Nephron (organoid): ENCODE measurements at regions not wholly inside any gene's neighbourhood (a gene's known extent, or its start where the extent isn't known, plus 50 kb on each side); places are given as distances from the start of the nearest gene placed in this dataset.

Experiments used
- H3K27ac Mint-ChIP-seq, 3 experiments: 2 replicates each; pipeline ENCODE4 v1.8.0; 2020; ENCODE audit warnings: mixed read lengths in 3 of 3, mild to moderate bottlenecking in 2 of 3, moderate library complexity in 1 of 3
- H3K27me3 Mint-ChIP-seq: 2 replicates; pipeline ENCODE4 v1.8.0; 2021; ENCODE audit warnings: low read depth, mild to moderate bottlenecking, moderate library complexity, mixed read lengths
- H3K36me3 Mint-ChIP-seq: 2 replicates; pipeline ENCODE4 v1.8.0; 2020; ENCODE audit warnings: low read depth, mixed read lengths
- H3K4me1 Mint-ChIP-seq: 2 replicates; pipeline ENCODE4 v1.8.0; 2020; ENCODE audit warnings: mixed read lengths
- H3K4me3 Mint-ChIP-seq, 3 experiments: 2 replicates each; pipeline ENCODE4 v1.8.0; 2020; ENCODE audit warnings: mild to moderate bottlenecking in 3 of 3, mixed read lengths in 3 of 3, moderate library complexity in 2 of 3
- H3K9me3 Mint-ChIP-seq: 2 replicates; pipeline ENCODE4 v1.8.0; 2020; ENCODE audit warnings: mixed read lengths
- TF ChIP-seq, protein P1 (sequence below), 3 experiments: fragments of 200-600 bp; sonication (generic); IDR thresholded peaks; one replicate each; pipeline ENCODE4 v1.5.0; 2021; ENCODE audit warnings: antibody characterized with exemption in 3 of 3; ENCODE audit not compliant: unreplicated experiment in 3 of 3

DNA sequence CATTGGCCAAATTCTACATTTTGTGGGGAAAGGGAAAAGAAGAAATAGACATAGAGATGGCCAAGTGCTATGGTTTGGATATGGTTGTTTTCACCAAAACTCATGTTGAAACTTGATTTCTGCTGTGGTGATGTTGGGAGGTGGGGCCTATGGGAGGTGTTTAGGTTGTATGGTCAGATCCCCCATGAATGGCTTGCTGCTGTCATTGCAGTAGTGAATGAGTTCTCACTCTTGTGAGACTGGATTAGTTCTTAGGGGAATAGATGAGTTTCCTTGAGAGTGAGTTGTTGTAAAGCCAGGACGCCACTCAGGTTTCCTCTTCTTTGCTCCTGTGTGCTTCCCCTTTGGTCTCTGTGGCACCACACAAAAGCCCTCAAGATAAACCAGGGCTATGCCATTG, 242.6 kb upstream of the RFC3 start:
- no peak overlapping the region for H3K4me3 Mint-ChIP-seq
- peaks cover 12% of the 10 kb centered on the region for H3K4me1 Mint-ChIP-seq
- TF ChIP-seq, protein P1, sequence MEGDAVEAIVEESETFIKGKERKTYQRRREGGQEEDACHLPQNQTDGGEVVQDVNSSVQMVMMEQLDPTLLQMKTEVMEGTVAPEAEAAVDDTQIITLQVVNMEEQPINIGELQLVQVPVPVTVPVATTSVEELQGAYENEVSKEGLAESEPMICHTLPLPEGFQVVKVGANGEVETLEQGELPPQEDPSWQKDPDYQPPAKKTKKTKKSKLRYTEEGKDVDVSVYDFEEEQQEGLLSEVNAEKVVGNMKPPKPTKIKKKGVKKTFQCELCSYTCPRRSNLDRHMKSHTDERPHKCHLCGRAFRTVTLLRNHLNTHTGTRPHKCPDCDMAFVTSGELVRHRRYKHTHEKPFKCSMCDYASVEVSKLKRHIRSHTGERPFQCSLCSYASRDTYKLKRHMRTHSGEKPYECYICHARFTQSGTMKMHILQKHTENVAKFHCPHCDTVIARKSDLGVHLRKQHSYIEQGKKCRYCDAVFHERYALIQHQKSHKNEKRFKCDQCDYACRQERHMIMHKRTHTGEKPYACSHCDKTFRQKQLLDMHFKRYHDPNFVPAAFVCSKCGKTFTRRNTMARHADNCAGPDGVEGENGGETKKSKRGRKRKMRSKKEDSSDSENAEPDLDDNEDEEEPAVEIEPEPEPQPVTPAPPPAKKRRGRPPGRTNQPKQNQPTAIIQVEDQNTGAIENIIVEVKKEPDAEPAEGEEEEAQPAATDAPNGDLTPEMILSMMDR (IDR thresholded peaks at IDR 0.05; ENCODE audit: unreplicated experiment in 3 of 3), result no peak
- H3K27ac Mint-ChIP-seq, result no peak overlapping the region
- no peaks in the 10 kb centered on the region for H3K36me3 Mint-ChIP-seq
- H3K9me3 Mint-ChIP-seq, result no peaks in the 10 kb centered on the region
- H3K27me3 Mint-ChIP-seq, result no peaks in the 10 kb centered on the region

DNA sequence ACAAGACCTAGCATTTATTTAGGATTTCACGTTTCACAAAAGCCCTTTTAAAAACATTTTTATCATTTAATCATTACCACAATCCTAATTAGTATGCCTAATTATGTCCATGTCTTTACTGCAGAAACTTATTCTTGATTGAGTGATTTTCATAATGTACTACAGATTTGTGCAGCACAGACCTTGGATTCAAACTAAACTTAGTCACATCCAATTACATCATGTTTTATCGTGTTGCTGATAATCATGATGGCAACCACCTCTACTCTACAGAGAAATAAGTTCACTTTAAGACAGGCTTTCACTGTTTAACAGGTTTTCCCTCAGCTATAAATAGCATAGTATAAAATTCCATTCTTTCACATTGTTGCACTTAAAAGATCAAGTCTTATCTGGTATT, 240.9 kb upstream of the RFC3 start:
- H3K36me3 Mint-ChIP-seq, result no peaks in the 10 kb centered on the region
- H3K4me3 Mint-ChIP-seq, result no peak overlapping the region
- no peak overlapping the region for H3K27ac Mint-ChIP-seq
- H3K9me3 Mint-ChIP-seq, result no peaks in the 10 kb centered on the region
- peaks cover 8% of the 10 kb centered on the region for H3K4me1 Mint-ChIP-seq
- no peaks in the 10 kb centered on the region for H3K27me3 Mint-ChIP-seq
- TF ChIP-seq, protein P1 (IDR thresholded peaks at IDR 0.05; ENCODE audit: unreplicated experiment in 3 of 3), result no peak

DNA sequence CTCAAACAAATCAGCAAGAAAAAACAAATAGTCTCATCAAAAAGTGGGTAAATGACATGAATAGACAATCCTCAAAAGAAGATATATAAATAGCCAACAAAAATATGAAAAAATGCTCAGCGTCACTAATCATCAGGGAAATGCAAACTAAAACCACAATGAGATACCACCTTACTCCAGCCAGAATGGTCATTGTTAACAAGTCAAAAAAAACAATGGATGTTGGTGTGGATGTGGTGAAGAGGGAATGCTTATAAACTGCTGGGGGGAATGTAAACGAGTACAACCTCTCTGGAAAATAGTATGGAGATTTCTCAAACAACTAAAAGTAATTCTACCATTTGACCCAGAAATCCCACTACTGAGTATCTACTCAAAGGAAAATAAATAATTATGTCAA, 239.2 kb upstream of the RFC3 start:
- TF ChIP-seq, protein P1 (IDR thresholded peaks at IDR 0.05; ENCODE audit: unreplicated experiment in 3 of 3), result no peak
- no peak overlapping the region for H3K27ac Mint-ChIP-seq
- H3K9me3 Mint-ChIP-seq, result no peaks in the 10 kb centered on the region
- peaks cover 8% of the 10 kb centered on the region for H3K4me1 Mint-ChIP-seq
- H3K36me3 Mint-ChIP-seq, result no peaks in the 10 kb centered on the region
- H3K27me3 Mint-ChIP-seq, result no peaks in the 10 kb centered on the region
- H3K4me3 Mint-ChIP-seq, result no peak overlapping the region

DNA sequence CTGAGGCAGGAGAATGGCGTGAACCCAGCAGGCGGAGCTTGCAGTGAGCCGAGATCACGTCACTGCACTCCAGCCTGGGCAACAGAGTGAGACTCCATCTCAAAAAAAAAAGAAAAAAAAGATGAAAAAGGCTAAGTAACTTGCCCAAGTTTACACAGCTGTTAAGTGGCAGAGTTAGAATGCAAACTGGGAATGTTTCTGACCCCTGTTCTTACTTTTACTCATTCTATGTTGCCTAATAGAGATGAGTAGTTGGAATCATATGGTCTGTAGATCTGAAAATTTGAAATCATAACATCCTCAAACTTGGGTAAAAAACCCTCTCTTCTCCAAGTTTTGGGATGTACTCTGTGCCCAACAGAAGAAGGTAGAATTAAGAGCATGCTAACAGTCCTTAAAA, 235.8 kb upstream of the RFC3 start:
- Mint-ChIP-seq H3K27me3 (no peaks in the 10 kb centered on the region), H3K36me3 (no peaks in the 10 kb centered on the region), H3K9me3 (no peaks in the 10 kb centered on the region), H3K4me3 (no peak overlapping the region), H3K4me1 (peaks cover 3% of the 10 kb centered on the region), H3K27ac (no peak overlapping the region)
- TF ChIP-seq, protein P1 (IDR thresholded peaks at IDR 0.05; ENCODE audit: unreplicated experiment in 3 of 3), result no peak

DNA sequence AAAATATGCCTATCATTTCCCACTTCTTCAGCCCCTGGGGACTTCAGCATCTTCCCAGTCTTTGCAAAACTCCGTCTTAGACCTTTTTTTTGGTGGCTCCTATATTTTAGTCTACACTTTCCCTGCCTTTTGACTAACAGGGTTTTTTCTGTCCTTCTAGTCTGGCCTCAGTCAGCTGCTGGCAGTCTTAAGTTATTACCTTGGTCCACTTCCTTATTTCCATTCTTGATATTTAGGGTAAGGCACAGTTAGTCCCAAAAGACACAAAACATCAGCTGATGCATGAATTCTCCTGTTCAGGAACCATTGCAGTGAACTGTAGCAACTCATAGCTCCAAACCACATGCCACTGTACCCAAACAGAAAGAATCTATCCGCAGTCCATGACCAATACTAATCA, 234.6 kb upstream of the RFC3 start:
- H3K27ac Mint-ChIP-seq, result no peak overlapping the region
- no peak overlapping the region for H3K4me3 Mint-ChIP-seq
- no peaks in the 10 kb centered on the region for H3K27me3 Mint-ChIP-seq
- no peaks in the 10 kb centered on the region for H3K9me3 Mint-ChIP-seq
- no peaks in the 10 kb centered on the region for H3K36me3 Mint-ChIP-seq
- TF ChIP-seq, protein P1 (IDR thresholded peaks at IDR 0.05; ENCODE audit: unreplicated experiment in 3 of 3), result no peak
- no peaks in the 10 kb centered on the region for H3K4me1 Mint-ChIP-seq

DNA sequence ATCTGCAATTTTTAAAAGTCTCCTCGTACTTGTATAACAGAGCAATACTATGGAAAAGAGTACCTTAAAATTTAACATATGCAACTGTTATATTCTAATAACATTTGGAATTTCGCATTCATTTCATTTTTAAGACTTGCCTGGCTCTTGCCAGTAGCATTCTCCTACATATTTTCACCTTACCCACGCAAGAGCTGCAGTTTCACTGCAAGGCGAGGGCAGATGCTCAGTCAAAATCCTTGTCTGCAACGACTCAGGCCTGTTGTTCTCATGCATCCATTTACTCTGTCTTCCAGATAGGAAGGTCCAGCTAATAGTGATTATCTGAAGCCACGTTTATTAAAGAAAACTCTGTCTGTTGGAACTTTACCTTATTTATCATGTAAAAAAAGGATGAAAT, 227.0 kb upstream of the RFC3 start:
- Mint-ChIP-seq H3K27ac (no peak overlapping the region), H3K4me1 (no peaks in the 10 kb centered on the region), H3K27me3 (no peaks in the 10 kb centered on the region), H3K36me3 (no peaks in the 10 kb centered on the region), H3K9me3 (peaks cover 4% of the 10 kb centered on the region), H3K4me3 (no peak overlapping the region)
- TF ChIP-seq, protein P1 (IDR thresholded peaks at IDR 0.05; ENCODE audit: unreplicated experiment in 3 of 3), result no peak
